Mammary epithelial cell (primary cell): ENCODE measurements at regions not wholly inside any gene's neighbourhood (a gene's known extent, or its start where the extent isn't known, plus 50 kb on each side); places are given as distances from the start of the nearest gene placed in this dataset.

Experiments used
- EZH2 ChIP-seq: IDR thresholded peaks from 2 replicates; pipeline ENCODE4 v1.6.1; 2012; ENCODE audit warnings: low read length, inconsistent platforms, borderline replicate concordance
- TF ChIP-seq, protein P1 (sequence below), 2 donors: IDR thresholded peaks in 1 of 2; conservative IDR thresholded peaks in 1 of 2; 2 replicates each; pipeline ENCODE4 v1.5.1; 2011 to 2012; ENCODE audit warnings: inconsistent platforms in 2 of 2, low read length in 2 of 2, mild to moderate bottlenecking in 2 of 2, control low read depth in 1 of 2, low read depth in 1 of 2; ENCODE audit not compliant: insufficient read depth in 1 of 2; ENCODE audit errors: extremely low read depth in 1 of 2

DNA sequence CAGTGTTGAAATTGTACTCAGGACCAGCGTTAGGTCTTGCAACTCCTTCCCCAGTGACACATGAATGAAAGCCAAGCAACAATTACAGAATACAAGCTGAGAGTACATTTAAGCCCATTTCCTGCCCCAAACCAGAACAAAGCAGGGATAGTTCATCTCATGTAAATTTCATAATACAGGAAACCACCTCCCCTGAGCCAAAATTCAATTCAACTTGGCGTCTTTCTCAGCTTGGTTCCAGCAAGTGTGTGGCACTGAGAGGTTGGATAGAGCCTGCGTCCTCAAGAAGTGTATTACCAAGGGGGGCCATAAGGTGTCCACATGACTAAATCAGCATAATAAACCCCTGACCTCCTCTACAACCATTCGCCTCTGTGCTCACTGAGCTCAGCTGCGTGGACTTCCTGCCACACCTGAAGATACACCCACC lies 278.9 kb upstream of the CRY1 start:
- TF ChIP-seq, protein P1, sequence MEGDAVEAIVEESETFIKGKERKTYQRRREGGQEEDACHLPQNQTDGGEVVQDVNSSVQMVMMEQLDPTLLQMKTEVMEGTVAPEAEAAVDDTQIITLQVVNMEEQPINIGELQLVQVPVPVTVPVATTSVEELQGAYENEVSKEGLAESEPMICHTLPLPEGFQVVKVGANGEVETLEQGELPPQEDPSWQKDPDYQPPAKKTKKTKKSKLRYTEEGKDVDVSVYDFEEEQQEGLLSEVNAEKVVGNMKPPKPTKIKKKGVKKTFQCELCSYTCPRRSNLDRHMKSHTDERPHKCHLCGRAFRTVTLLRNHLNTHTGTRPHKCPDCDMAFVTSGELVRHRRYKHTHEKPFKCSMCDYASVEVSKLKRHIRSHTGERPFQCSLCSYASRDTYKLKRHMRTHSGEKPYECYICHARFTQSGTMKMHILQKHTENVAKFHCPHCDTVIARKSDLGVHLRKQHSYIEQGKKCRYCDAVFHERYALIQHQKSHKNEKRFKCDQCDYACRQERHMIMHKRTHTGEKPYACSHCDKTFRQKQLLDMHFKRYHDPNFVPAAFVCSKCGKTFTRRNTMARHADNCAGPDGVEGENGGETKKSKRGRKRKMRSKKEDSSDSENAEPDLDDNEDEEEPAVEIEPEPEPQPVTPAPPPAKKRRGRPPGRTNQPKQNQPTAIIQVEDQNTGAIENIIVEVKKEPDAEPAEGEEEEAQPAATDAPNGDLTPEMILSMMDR (conservative IDR thresholded peaks at IDR 0.05 in 1 of 2, IDR thresholded peaks at IDR 0.05 in 1 of 2; ENCODE audit: extremely low read depth in 1 of 2, insufficient read depth in 1 of 2, low read depth in 1 of 2, low read length in 2 of 2) = peak in 1 of 2 donors; percentile 11
- TF ChIP-seq EZH2 = no peak
